IPS-20b (cell line): ENCODE measurements at regions not wholly inside any gene's neighbourhood (a gene's known extent, or its start where the extent isn't known, plus 50 kb on each side); places are given as distances from the start of the nearest gene placed in this dataset.

Source experiments
- H3K27ac ChIP-seq: one replicate; pipeline ENCODE4 v1.5.1; 2013; ENCODE audit warnings: low read length
- H3K27me3 ChIP-seq: 2 replicates; pipeline ENCODE4 v1.6.1; 2013; ENCODE audit warnings: mild to moderate bottlenecking, low read length, inconsistent platforms; ENCODE audit not compliant: insufficient read depth
- H3K36me3 ChIP-seq: 2 replicates; pipeline ENCODE4 v1.6.1; 2013; ENCODE audit warnings: low read depth, mild to moderate bottlenecking, inconsistent platforms, low read length, moderate library complexity; ENCODE audit not compliant: insufficient read depth
- H3K4me1 ChIP-seq: 2 replicates; pipeline ENCODE4 v1.6.1; 2013; ENCODE audit warnings: mild to moderate bottlenecking, control low read depth, inconsistent platforms, low read length, moderate library complexity; ENCODE audit not compliant: insufficient read depth
- H3K4me3 ChIP-seq: 2 replicates; pipeline ENCODE4 v1.5.1; 2013; ENCODE audit warnings: mild to moderate bottlenecking, low read length, inconsistent platforms
- H3K9ac ChIP-seq: 2 replicates; pipeline ENCODE4 v1.6.1; 2013; ENCODE audit warnings: low read depth, mild to moderate bottlenecking, inconsistent platforms, low read length, moderate library complexity
- H3K9me3 ChIP-seq: 2 replicates; pipeline ENCODE4 v1.6.1; 2013; ENCODE audit warnings: mild to moderate bottlenecking, low read depth, low read length, inconsistent platforms; ENCODE audit not compliant: insufficient read depth

- H3K4me3 ChIP-seq, result no peak overlapping the region
Measured at GRCh38 chr1:58401991-58402390, 144.5 kb downstream of the OMA1 start.

GRCh38 chr1:58399176-58399575, 147.3 kb downstream of the OMA1 start:
- Histone ChIP-seq H3K9ac (no peak overlapping the region), H3K4me1 (peaks cover 19% of the 10 kb centered on the region; the same call in 1 of the 2 replicates), H3K9me3 (no peaks in the 10 kb centered on the region), H3K36me3 (no peaks in the 10 kb centered on the region), H3K4me3 (no peak overlapping the region), H3K27ac (no peak overlapping the region), H3K27me3 (no peaks in the 10 kb centered on the region)

More at GRCh38 chr1:58401991-58402390, 144.5 kb downstream of the OMA1 start:
- Histone ChIP-seq H3K4me1 (peaks cover 3% of the 10 kb centered on the region; the same call in 1 of the 2 replicates), H3K9me3 (no peaks in the 10 kb centered on the region), H3K9ac (no peak overlapping the region), H3K36me3 (no peaks in the 10 kb centered on the region), H3K27me3 (no peaks in the 10 kb centered on the region), H3K27ac (no peak overlapping the region)

GRCh38 chr1:58398714-58399113, 147.8 kb downstream of the OMA1 start:
- Histone ChIP-seq H3K36me3 (no peaks in the 10 kb centered on the region), H3K9ac (no peak overlapping the region)

GRCh38 chr1:58397187-58397820, 149.2 kb downstream of the OMA1 start:
- H3K27me3 ChIP-seq, result no peaks in the 10 kb centered on the region
- no peak overlapping the region for H3K4me3 ChIP-seq
- H3K27ac ChIP-seq, result no peak overlapping the region
- peaks cover 19% of the 10 kb centered on the region; the same call in 1 of the 2 replicates for H3K4me1 ChIP-seq
- no peak overlapping the region for H3K9ac ChIP-seq
- H3K9me3 ChIP-seq, result no peaks in the 10 kb centered on the region
- no peaks in the 10 kb centered on the region for H3K36me3 ChIP-seq

More at GRCh38 chr1:58398714-58399113, 147.8 kb downstream of the OMA1 start:
- Histone ChIP-seq H3K4me1 (peaks cover 19% of the 10 kb centered on the region; the same call in 1 of the 2 replicates), H3K9me3 (no peaks in the 10 kb centered on the region), H3K27me3 (no peaks in the 10 kb centered on the region), H3K4me3 (no peak overlapping the region), H3K27ac (no peak overlapping the region)

- Histone ChIP-seq H3K9me3 (no peaks in the 10 kb centered on the region), H3K4me1 (peaks cover 24% of the 10 kb centered on the region; the same call in 1 of the 2 replicates), H3K27ac (no peak overlapping the region), H3K9ac (no peak overlapping the region), H3K36me3 (no peaks in the 10 kb centered on the region), H3K27me3 (no peaks in the 10 kb centered on the region), H3K4me3 (no peak overlapping the region)
Measured at GRCh38 chr1:58396150-58396549, 150.4 kb downstream of the OMA1 start.

- H3K4me1 ChIP-seq, result peaks cover 24% of the 10 kb centered on the region; the same call in 1 of the 2 replicates
- H3K27ac ChIP-seq, result no peak overlapping the region
- H3K9ac ChIP-seq, result no peak overlapping the region
- H3K9me3 ChIP-seq, result no peaks in the 10 kb centered on the region
- no peaks in the 10 kb centered on the region for H3K27me3 ChIP-seq
- H3K36me3 ChIP-seq, result no peaks in the 10 kb centered on the region
- H3K4me3 ChIP-seq, result no peak overlapping the region
Measured at GRCh38 chr1:58395355-58395754, 151.2 kb downstream of the OMA1 start.

- Histone ChIP-seq H3K27ac (no peak overlapping the region), H3K4me3 (no peak overlapping the region), H3K9ac (no peak overlapping the region)
Measured at GRCh38 chr1:58392083-58392482, 154.4 kb downstream of the OMA1 start.

GRCh38 chr1:58391514-58391913, 155.0 kb downstream of the OMA1 start:
- Histone ChIP-seq H3K4me3 (no peak overlapping the region), H3K4me1 (peaks cover 21% of the 10 kb centered on the region; the same call in 1 of the 2 replicates), H3K36me3 (no peaks in the 10 kb centered on the region), H3K27ac (no peak overlapping the region), H3K27me3 (no peaks in the 10 kb centered on the region), H3K9ac (no peak overlapping the region), H3K9me3 (no peaks in the 10 kb centered on the region)

More at GRCh38 chr1:58392083-58392482, 154.4 kb downstream of the OMA1 start:
- peaks cover 21% of the 10 kb centered on the region; the same call in 1 of the 2 replicates for H3K4me1 ChIP-seq
- H3K36me3 ChIP-seq, result no peaks in the 10 kb centered on the region
- H3K27me3 ChIP-seq, result no peaks in the 10 kb centered on the region
- H3K9me3 ChIP-seq, result no peaks in the 10 kb centered on the region

GRCh38 chr1:58391056-58391455, 155.5 kb downstream of the OMA1 start:
- peaks cover 16% of the 10 kb centered on the region; the same call in 1 of the 2 replicates for H3K4me1 ChIP-seq
- H3K9ac ChIP-seq, result no peak overlapping the region
- H3K27ac ChIP-seq, result no peak overlapping the region
- H3K9me3 ChIP-seq, result no peaks in the 10 kb centered on the region
- H3K27me3 ChIP-seq, result no peaks in the 10 kb centered on the region
- H3K4me3 ChIP-seq, result no peak overlapping the region
- H3K36me3 ChIP-seq, result no peaks in the 10 kb centered on the region

GRCh38 chr1:58390091-58390490, 156.4 kb downstream of the OMA1 start:
- no peak overlapping the region for H3K9ac ChIP-seq
- peaks cover 11% of the 10 kb centered on the region; the same call in 1 of the 2 replicates for H3K4me1 ChIP-seq
- H3K9me3 ChIP-seq, result no peaks in the 10 kb centered on the region
- no peaks in the 10 kb centered on the region for H3K27me3 ChIP-seq
- no peak overlapping the region for H3K27ac ChIP-seq
- H3K36me3 ChIP-seq, result no peaks in the 10 kb centered on the region
- H3K4me3 ChIP-seq, result no peak overlapping the region

- H3K4me1 ChIP-seq, result peaks cover 5% of the 10 kb centered on the region; the same call in 1 of the 2 replicates
- H3K9ac ChIP-seq, result no peak overlapping the region
- peaks cover 7% of the 10 kb centered on the region; the same call in 1 of the 2 replicates for H3K9me3 ChIP-seq
- no peak overlapping the region for H3K27ac ChIP-seq
- no peak overlapping the region for H3K4me3 ChIP-seq
- no peaks in the 10 kb centered on the region for H3K27me3 ChIP-seq
- no peaks in the 10 kb centered on the region for H3K36me3 ChIP-seq
Measured at GRCh38 chr1:58380345-58380744, 166.2 kb downstream of the OMA1 start.

- no peak overlapping the region for H3K4me3 ChIP-seq
- no peaks in the 10 kb centered on the region for H3K36me3 ChIP-seq
- H3K27ac ChIP-seq, result no peak overlapping the region
- H3K9me3 ChIP-seq, result peaks cover 11% of the 10 kb centered on the region
- H3K9ac ChIP-seq, result no peak overlapping the region
- no peaks in the 10 kb centered on the region for H3K27me3 ChIP-seq
- peaks cover 4% of the 10 kb centered on the region; the same call in 1 of the 2 replicates for H3K4me1 ChIP-seq
Measured at GRCh38 chr1:58367217-58367616, 179.3 kb downstream of the OMA1 start.
